ENCODE measurements at regions not wholly inside any gene's neighbourhood (a gene's known extent, or its start where the extent isn't known, plus 50 kb on each side); places are given as distances from the start of the nearest gene placed in this dataset.
A peak's percentile ranks its signal among the peaks of the same experiment; 100 is the strongest.

DNA sequence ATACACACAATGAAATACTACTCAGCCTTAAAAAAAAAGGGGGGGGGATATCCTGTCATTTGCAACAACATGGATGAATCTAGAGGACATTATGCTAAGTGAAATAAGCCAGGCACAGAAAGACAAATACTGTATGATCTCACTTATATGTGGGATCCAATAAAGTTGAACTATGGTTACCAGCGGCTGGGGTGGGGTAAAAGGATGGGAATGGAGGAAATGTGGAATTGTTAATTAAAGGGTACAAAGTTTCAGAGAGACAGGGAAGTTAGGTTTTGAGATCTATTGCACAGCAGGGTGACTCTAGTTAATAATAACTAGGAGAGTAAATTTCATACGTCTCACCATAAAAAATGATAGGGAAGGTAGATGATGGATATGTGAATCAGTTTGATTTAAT is 76.2 kb upstream of the ZNF608 start:
- H3K4me3 ChIP-seq: no peak overlapping the region
- no peaks in the 10 kb centered on the region for H3K9me3 ChIP-seq
- no peaks in the 10 kb centered on the region for H3K27me3 ChIP-seq
- in situ Hi-C loops (cut with MboI; ENCODE audit: low pct_ligation_motif_present in 1 of 4, low pct_unique_long_range_greater_than_20kb in 1 of 4, low sequenced_read_pairs in 3 of 4) (no loop called here), intact Hi-C loops (cut with DNase I; ENCODE audit: low total_unique reads) (no loop called here)
- no peak for DNase-seq
- TF ChIP-seq POLR2AphosphoS5 (IDR thresholded peaks at IDR 0.05) (no peak), EP300 (IDR thresholded peaks at IDR 0.05; ENCODE audit: low read depth) (no peak), POLR2A (IDR thresholded peaks at IDR 0.05) (no peak)
- TF ChIP-seq, protein P1, sequence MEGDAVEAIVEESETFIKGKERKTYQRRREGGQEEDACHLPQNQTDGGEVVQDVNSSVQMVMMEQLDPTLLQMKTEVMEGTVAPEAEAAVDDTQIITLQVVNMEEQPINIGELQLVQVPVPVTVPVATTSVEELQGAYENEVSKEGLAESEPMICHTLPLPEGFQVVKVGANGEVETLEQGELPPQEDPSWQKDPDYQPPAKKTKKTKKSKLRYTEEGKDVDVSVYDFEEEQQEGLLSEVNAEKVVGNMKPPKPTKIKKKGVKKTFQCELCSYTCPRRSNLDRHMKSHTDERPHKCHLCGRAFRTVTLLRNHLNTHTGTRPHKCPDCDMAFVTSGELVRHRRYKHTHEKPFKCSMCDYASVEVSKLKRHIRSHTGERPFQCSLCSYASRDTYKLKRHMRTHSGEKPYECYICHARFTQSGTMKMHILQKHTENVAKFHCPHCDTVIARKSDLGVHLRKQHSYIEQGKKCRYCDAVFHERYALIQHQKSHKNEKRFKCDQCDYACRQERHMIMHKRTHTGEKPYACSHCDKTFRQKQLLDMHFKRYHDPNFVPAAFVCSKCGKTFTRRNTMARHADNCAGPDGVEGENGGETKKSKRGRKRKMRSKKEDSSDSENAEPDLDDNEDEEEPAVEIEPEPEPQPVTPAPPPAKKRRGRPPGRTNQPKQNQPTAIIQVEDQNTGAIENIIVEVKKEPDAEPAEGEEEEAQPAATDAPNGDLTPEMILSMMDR (IDR thresholded peaks at IDR 0.05): no peak
- 65 to 67% methylated on average over 2 of the region's 2 CpGs for WGBS, 2 donors (ENCODE audit: low coverage in 1 of 2)
- H3K27ac ChIP-seq: no peak overlapping the region
- H3K4me1 ChIP-seq: peaks cover 0 to 12% (median 5%) of the 10 kb centered on the region in 4 donors
- no peaks in the 10 kb centered on the region for H3K36me3 ChIP-seq

DNA sequence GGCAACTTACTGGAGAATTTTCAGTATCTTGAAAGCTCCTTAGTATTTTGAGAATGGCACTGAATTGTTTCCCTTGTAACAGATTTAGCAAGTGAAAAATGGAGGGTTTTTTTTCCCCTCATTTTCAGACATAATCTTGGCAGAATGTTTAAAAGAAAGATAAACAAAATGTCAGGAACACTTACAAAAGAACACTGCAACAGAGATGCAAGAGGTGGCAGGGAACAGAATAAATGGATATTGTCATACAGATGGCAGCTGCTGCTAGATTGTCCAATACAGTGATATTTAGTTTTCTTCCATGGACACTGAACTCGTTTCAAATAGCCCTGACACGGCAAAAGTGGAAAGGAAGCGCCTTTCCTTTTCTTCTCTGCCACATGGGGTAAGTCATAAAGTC is 76.9 kb upstream of the ZNF608 start:
- intact Hi-C loops (cut with DNase I; ENCODE audit: low total_unique reads): no loop called here
- H3K36me3 ChIP-seq: no peaks in the 10 kb centered on the region
- no peaks in the 10 kb centered on the region for H3K27me3 ChIP-seq
- WGBS, 2 donors (ENCODE audit: low coverage in 1 of 2): 64% methylated on average over 3 of the region's 3 CpGs; no CpG with 5 or more reads in 1 of the 2 donors
- no peak for DNase-seq
- TF ChIP-seq EP300 (IDR thresholded peaks at IDR 0.05; ENCODE audit: low read depth) (no peak), POLR2A (IDR thresholded peaks at IDR 0.05) (no peak), POLR2AphosphoS5 (IDR thresholded peaks at IDR 0.05) (no peak)
- TF ChIP-seq, protein P1 (IDR thresholded peaks at IDR 0.05): no peak
- in situ Hi-C loops (cut with MboI; ENCODE audit: low pct_ligation_motif_present in 1 of 4, low pct_unique_long_range_greater_than_20kb in 1 of 4, low sequenced_read_pairs in 3 of 4): no loop called here
- H3K4me3 ChIP-seq: no peak overlapping the region
- no peaks in the 10 kb centered on the region for H3K9me3 ChIP-seq
- peaks cover 0 to 12% (median 5%) of the 10 kb centered on the region in 4 donors for H3K4me1 ChIP-seq
- H3K27ac ChIP-seq: no peak overlapping the region

DNA sequence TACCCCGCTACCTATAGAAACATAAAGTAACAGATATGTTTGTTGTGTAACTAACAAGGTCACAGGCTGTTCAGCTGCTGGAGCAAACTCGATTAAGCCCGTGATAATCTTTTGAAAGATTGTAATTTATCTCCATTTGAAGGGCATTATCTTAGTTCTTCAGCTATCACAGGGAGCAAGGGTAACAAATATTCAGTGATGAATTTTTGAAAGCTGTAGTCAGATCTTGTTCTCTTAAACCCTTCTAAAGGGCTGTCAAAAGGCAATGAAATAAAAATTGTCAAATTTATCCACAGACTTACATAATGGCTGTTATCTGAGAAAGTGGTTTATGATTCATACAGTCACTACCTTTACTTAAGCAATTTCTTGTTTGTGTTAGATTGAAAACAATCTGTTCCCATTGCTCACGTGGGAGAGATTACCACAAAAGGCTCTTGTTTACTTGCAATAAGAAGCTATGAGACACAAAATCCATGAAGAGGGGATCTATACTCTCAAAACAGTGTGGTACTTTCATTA is 78.3 kb upstream of the ZNF608 start:
- intact Hi-C loops (cut with DNase I; ENCODE audit: low total_unique reads): no loop called here
- 45 to 54% methylated on average over 4 of the region's 4 CpGs for WGBS, 2 donors (ENCODE audit: low coverage in 1 of 2)
- peaks cover 0 to 12% (median 5%) of the 10 kb centered on the region in 4 donors for H3K4me1 ChIP-seq
- no peak for DNase-seq
- no peaks in the 10 kb centered on the region for H3K27me3 ChIP-seq
- no peaks in the 10 kb centered on the region for H3K9me3 ChIP-seq
- TF ChIP-seq, protein P1 (IDR thresholded peaks at IDR 0.05): no peak
- no peak for TF ChIP-seq EP300 (IDR thresholded peaks at IDR 0.05; ENCODE audit: low read depth)
- TF ChIP-seq POLR2AphosphoS5 (IDR thresholded peaks at IDR 0.05): peak in 1 of 3 donors; percentile 31
- H3K4me3 ChIP-seq: no peak overlapping the region
- in situ Hi-C loops (cut with MboI; ENCODE audit: low pct_ligation_motif_present in 1 of 4, low pct_unique_long_range_greater_than_20kb in 1 of 4, low sequenced_read_pairs in 3 of 4): no loop called here
- no peak overlapping the region for H3K27ac ChIP-seq
- no peaks in the 10 kb centered on the region for H3K36me3 ChIP-seq

DNA sequence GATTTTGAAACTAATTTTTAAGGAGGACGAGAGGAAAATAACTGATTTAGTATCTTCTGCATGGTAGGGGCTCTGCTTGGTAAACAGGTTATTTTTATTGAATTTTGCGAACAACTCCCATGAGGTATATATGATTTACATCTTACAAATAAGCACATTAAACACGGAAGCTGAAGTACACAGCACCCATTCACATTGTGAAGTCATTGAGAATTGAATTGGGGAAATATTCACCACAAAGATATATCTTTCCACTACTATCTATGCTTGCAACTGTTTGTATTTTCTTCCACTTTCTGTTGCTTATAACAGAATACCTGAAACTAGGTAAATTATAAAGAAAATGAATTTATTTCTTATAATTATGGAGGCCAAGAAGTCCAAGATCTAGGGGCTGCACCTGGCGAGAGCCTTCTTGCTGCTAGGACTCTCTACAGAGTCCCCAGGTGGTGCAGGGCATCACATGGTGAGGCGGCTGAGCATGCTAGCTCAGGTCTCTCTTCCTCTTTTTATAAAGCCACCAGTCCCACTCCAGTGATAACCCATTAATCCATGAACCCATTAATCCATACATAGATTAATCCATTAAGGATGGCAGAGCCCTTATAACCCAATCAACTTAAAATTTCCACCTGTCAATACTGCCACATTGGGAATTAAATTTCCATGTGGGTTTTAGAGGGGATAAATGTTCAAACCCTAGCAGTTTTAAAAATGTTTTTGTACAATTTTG is 79.0 kb upstream of the ZNF608 start:
- Histone ChIP-seq H3K9me3 (no peaks in the 10 kb centered on the region), H3K27ac (no peak overlapping the region), H3K4me3 (no peak overlapping the region), H3K4me1 (peaks cover 0 to 12% (median 5%) of the 10 kb centered on the region in 4 donors), H3K36me3 (no peaks in the 10 kb centered on the region), H3K27me3 (no peaks in the 10 kb centered on the region)
- in situ Hi-C loops (cut with MboI; ENCODE audit: low pct_ligation_motif_present in 1 of 4, low pct_unique_long_range_greater_than_20kb in 1 of 4, low sequenced_read_pairs in 3 of 4) (no loop called here), intact Hi-C loops (cut with DNase I; ENCODE audit: low total_unique reads) (no loop called here)
- whole genome bisulfite sequencing, 2 donors (ENCODE audit: low coverage in 1 of 2): 77 to 84% methylated on average over 3 to 5 of the region's 5 CpGs
- TF ChIP-seq, protein P1 (IDR thresholded peaks at IDR 0.05): no peak
- TF ChIP-seq POLR2AphosphoS5 (IDR thresholded peaks at IDR 0.05): no peak
- TF ChIP-seq POLR2A (IDR thresholded peaks at IDR 0.05): no peak
- TF ChIP-seq EP300 (IDR thresholded peaks at IDR 0.05; ENCODE audit: low read depth): no peak
- DNase-seq: peak; percentile 19
